Neural cell (in vitro differentiated cells): ENCODE measurements at regions not wholly inside any gene's neighbourhood (a gene's known extent, or its start where the extent isn't known, plus 50 kb on each side); places are given as distances from the start of the nearest gene placed in this dataset.

Source experiments
- EZH2 ChIP-seq: fragments of 200-600, 300-800 bp; shearing (Covaris generic), sonication (generic); IDR thresholded peaks from 2 replicates; pipeline ENCODE4 v1.6.1; 2014; ENCODE audit warnings: antibody characterized with exemption, low read length, borderline replicate concordance, mild to moderate bottlenecking; ENCODE audit not compliant: insufficient read depth, poor library complexity, severe bottlenecking
- POLR2AphosphoS5 ChIP-seq: IDR thresholded peaks from 2 replicates; pipeline ENCODE4 v1.6.1; 2012
- RAD21 ChIP-seq: fragments of 450-650 bp; conservative IDR thresholded peaks from 2 replicates; pipeline ENCODE4 v1.6.1; 2014; ENCODE audit warnings: antibody characterized with exemption, mild to moderate bottlenecking, moderate library complexity
- SMC3 ChIP-seq: fragments of 450-650 bp; conservative IDR thresholded peaks from 2 replicates; pipeline ENCODE4 v1.6.1; 2014; ENCODE audit warnings: antibody characterized with exemption, mild to moderate bottlenecking, moderate library complexity; ENCODE audit not compliant: poor library complexity
- TAF1 ChIP-seq: IDR thresholded peaks from 2 replicates; pipeline ENCODE4 v1.6.1; 2012; ENCODE audit warnings: low read depth
- TF ChIP-seq, protein P1 (sequence below): fragments of 450-650 bp; IDR thresholded peaks from 2 replicates; pipeline ENCODE4 v1.5.1; 2014; ENCODE audit warnings: antibody characterized with exemption, mild to moderate bottlenecking, moderate library complexity; ENCODE audit not compliant: poor library complexity, severe bottlenecking
- TF ChIP-seq, protein P2 (sequence below): IDR thresholded peaks from 2 replicates; pipeline ENCODE4 v1.6.1; 2012; ENCODE audit warnings: borderline replicate concordance

DNA sequence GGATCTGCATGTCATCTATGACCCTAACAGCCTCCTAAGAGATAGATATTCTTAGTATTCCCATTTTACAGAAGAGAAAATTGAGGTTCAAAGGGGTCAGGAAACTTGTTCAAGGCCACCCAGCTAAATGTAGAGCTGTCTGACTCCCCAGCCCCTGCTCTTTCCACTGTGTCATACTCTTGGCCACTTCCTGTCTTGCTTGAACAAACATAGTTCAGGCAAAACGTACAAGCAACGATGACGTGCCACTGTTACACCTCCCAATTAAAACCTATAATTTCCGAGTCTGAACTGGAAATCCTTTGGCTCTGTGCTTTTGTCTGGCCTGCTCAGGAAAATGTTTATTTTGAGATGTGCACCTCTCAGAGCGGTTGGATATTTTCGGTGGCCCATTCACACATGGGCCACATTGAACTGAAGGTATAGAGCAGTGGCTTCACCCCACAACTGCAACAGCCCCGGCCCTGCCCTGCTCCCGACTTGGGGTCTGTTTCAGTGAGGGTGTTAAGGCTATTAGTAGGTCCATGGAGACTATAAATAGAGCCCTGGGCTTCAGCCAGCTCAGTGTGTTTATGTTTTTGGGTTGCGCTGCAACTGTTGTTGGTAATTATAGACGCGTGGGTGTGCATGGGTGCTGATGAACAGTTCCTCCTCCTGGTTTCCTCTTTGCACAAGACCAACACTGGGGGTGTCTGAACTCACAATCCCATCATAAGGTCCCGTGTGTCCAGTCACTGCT, 172.3 kb upstream of the ADO start:
- TF ChIP-seq, protein P1, sequence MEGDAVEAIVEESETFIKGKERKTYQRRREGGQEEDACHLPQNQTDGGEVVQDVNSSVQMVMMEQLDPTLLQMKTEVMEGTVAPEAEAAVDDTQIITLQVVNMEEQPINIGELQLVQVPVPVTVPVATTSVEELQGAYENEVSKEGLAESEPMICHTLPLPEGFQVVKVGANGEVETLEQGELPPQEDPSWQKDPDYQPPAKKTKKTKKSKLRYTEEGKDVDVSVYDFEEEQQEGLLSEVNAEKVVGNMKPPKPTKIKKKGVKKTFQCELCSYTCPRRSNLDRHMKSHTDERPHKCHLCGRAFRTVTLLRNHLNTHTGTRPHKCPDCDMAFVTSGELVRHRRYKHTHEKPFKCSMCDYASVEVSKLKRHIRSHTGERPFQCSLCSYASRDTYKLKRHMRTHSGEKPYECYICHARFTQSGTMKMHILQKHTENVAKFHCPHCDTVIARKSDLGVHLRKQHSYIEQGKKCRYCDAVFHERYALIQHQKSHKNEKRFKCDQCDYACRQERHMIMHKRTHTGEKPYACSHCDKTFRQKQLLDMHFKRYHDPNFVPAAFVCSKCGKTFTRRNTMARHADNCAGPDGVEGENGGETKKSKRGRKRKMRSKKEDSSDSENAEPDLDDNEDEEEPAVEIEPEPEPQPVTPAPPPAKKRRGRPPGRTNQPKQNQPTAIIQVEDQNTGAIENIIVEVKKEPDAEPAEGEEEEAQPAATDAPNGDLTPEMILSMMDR, result no peak
- TF ChIP-seq EZH2 (no peak), SMC3 (no peak), RAD21 (no peak), POLR2AphosphoS5 (no peak), TAF1 (no peak)
- TF ChIP-seq, protein P2, sequence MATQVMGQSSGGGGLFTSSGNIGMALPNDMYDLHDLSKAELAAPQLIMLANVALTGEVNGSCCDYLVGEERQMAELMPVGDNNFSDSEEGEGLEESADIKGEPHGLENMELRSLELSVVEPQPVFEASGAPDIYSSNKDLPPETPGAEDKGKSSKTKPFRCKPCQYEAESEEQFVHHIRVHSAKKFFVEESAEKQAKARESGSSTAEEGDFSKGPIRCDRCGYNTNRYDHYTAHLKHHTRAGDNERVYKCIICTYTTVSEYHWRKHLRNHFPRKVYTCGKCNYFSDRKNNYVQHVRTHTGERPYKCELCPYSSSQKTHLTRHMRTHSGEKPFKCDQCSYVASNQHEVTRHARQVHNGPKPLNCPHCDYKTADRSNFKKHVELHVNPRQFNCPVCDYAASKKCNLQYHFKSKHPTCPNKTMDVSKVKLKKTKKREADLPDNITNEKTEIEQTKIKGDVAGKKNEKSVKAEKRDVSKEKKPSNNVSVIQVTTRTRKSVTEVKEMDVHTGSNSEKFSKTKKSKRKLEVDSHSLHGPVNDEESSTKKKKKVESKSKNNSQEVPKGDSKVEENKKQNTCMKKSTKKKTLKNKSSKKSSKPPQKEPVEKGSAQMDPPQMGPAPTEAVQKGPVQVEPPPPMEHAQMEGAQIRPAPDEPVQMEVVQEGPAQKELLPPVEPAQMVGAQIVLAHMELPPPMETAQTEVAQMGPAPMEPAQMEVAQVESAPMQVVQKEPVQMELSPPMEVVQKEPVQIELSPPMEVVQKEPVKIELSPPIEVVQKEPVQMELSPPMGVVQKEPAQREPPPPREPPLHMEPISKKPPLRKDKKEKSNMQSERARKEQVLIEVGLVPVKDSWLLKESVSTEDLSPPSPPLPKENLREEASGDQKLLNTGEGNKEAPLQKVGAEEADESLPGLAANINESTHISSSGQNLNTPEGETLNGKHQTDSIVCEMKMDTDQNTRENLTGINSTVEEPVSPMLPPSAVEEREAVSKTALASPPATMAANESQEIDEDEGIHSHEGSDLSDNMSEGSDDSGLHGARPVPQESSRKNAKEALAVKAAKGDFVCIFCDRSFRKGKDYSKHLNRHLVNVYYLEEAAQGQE, result no peak
